ENCODE measurements at regions not wholly inside any gene's neighbourhood (a gene's known extent, or its start where the extent isn't known, plus 50 kb on each side); places are given as distances from the start of the nearest gene placed in this dataset.

DNA sequence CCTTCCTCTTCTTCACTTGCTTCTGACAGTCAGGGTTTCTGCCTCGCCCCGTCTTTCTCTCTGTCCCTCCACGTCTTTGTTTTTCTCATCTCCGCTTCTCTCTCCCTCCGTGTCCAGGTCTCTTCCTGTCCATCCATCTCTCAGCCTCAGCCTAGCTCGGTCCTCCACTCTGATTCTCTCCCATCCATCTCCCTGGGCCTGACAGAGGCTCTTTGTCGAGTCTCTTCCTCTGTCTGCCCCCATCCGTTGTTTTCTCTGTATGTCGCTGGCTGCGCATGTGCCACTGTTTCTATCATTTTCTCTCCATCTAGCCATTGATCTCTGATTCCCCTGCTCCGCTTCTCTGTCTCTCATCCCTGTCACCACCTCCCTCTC lies 328.9 kb upstream of the TBX3 start:
- TF ChIP-seq, protein P1, sequence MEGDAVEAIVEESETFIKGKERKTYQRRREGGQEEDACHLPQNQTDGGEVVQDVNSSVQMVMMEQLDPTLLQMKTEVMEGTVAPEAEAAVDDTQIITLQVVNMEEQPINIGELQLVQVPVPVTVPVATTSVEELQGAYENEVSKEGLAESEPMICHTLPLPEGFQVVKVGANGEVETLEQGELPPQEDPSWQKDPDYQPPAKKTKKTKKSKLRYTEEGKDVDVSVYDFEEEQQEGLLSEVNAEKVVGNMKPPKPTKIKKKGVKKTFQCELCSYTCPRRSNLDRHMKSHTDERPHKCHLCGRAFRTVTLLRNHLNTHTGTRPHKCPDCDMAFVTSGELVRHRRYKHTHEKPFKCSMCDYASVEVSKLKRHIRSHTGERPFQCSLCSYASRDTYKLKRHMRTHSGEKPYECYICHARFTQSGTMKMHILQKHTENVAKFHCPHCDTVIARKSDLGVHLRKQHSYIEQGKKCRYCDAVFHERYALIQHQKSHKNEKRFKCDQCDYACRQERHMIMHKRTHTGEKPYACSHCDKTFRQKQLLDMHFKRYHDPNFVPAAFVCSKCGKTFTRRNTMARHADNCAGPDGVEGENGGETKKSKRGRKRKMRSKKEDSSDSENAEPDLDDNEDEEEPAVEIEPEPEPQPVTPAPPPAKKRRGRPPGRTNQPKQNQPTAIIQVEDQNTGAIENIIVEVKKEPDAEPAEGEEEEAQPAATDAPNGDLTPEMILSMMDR (IDR thresholded peaks at IDR 0.05; ENCODE audit: low read length) = no peak
- TF ChIP-seq EZH2 (IDR thresholded peaks at IDR 0.05; ENCODE audit: borderline replicate concordance, low read length) = no peak

All from OCI-LY1 (cell line).